GM12874 (cell line): ENCODE measurements at regions not wholly inside any gene's neighbourhood (a gene's known extent, or its start where the extent isn't known, plus 50 kb on each side); places are given as distances from the start of the nearest gene placed in this dataset.

Experiments
- CTCF ChIP-seq: IDR thresholded peaks from 2 replicates; pipeline ENCODE4 v1.5.1; 2011; ENCODE audit warnings: low read depth, mild to moderate bottlenecking, control low read depth, low read length, moderate library complexity; ENCODE audit not compliant: insufficient read depth

GRCh38 chr12:124726596-124727263, 136.9 kb downstream of the SCARB1 start:
- TF ChIP-seq CTCF, result no peak

DNA sequence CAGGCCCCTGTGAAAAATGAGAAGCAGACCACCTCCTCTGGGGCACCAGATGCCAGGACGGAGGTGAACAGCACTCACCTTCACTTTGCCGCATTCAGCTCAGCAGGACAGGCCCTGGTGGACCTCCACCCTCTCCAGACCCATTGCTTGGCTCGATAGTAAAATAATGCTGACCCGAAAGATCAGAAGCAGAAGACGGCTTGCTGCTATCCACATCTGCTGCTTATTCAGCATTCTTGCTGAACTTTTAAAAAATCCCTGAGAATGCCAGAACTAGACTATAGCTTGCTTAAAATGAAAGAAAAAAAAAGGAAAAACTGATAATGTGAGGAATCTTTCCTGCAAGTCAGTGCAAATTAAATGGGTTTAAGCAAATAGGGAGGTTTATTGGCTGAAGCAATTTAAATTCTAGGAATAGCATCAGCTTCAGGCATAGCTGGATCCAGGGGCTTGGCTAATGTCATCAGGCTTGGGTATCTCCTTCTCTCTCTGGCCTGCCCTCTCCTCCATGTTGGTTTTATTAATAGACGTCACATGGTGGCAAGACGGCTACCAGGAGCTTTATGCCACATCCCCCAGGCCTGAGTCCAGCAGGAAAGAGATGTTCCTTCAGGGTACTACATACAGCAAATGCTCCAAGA, 137.9 kb downstream of the SCARB1 start:
- no peak for TF ChIP-seq CTCF

DNA sequence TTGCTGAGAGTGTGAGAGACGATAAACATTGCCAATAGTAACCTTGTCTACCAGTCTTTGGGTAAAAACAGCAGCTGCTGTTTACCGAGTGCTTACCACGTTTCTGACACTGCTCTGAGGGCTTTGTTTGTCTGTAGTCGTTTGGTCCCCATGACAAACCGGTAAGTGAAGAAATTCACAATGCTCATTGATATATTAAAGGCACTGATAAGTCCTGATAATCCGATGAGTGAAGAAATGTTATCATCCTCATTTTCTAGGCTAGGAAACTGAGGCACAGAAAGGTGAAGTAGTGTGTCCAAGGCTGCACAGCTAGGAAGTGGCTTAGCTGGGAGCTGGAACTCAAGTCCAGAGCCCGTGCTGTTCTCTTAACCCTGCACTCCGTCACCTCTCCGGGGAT, 138.6 kb downstream of the SCARB1 start:
- no peak for TF ChIP-seq CTCF

DNA sequence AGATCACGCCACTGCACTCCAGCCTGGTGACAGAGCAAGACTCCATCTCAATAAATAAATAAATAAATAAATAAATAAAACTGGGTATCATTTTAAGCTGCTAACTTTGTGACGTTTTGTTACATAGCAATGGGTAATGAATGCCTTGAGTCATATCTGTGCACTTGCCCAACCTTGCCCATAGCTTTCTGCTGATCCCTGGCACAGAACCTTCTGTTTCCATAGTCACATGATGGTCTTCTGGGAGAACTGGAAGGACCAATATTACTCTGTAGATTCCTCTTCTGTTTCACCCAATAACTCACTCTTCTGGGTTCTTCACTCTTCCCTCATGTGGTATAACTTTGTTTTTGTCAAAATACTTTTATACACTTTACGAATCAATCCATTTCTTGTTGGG, 140.8 kb downstream of the SCARB1 start:
- TF ChIP-seq CTCF, result no peak

- TF ChIP-seq CTCF, result no peak
These were observed 142.0 kb downstream of the SCARB1 start for GRCh38 chr12:124721501-124722162.

- TF ChIP-seq CTCF, result no peak
These were observed 142.8 kb downstream of the SCARB1 start for GRCh38 chr12:124720681-124721500.

- TF ChIP-seq CTCF, result no peak
These were observed 143.5 kb downstream of the SCARB1 start for GRCh38 chr12:124720004-124720680.
